Ishikawa (cell line): ENCODE measurements at regions not wholly inside any gene's neighbourhood (a gene's known extent, or its start where the extent isn't known, plus 50 kb on each side); places are given as distances from the start of the nearest gene placed in this dataset.

Source experiments
- CEBPB ChIP-seq: IDR thresholded peaks from 2 replicates; pipeline ENCODE4 v1.6.1; 2012
- EP300 ChIP-seq: IDR thresholded peaks from 2 replicates; pipeline ENCODE4 v1.6.1; 2012; ENCODE audit warnings: borderline replicate concordance
- RAD21 ChIP-seq: IDR thresholded peaks from 2 replicates; pipeline ENCODE4 v1.6.1; 2012; ENCODE audit warnings: low read depth
- REST ChIP-seq: IDR thresholded peaks from 2 replicates; pipeline ENCODE4 v1.6.1; 2012; ENCODE audit warnings: low read depth, mild to moderate bottlenecking
- TEAD4 ChIP-seq: IDR thresholded peaks from 2 replicates; pipeline ENCODE4 v1.6.1; 2012
- USF1 ChIP-seq: IDR thresholded peaks from 2 replicates; pipeline ENCODE4 v1.6.1; 2012

- TF ChIP-seq RAD21 (no peak), USF1 (no peak), TEAD4 (no peak), CEBPB (no peak), EP300 (no peak), REST (no peak)
These were observed 811.7 kb downstream of the TLR4 start for GRCh38 chr9:118515947-118516346.
